ENCODE measurements at regions not wholly inside any gene's neighbourhood (a gene's known extent, or its start where the extent isn't known, plus 50 kb on each side); places are given as distances from the start of the nearest gene placed in this dataset.
A peak's percentile ranks its signal among the peaks of the same experiment; 100 is the strongest.
"Not testable (repeated sequence)": the region's sequence is repeated elsewhere in the genome, so short reads cannot be mapped to it uniquely, and the experiment has no call there.

DNA sequence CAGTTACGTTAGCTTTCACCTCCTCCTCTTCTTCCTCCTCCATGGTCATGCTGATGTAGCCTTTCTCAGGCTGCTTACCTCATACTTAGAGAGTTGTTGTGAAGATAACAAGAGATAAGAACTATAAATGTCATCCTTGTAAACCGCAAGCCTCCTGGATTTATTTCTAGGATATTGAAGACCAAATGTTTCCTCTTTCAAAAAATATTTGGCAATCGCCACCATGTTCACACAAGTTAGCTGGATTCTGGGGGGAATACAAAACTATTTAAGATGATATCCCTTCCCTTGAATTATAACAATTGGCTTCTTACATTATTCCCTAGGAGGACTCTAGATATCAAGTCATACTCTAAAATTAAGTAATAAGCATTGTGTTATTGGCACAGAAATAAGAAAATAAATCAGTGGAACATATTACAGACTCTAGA, 99.8 kb upstream of the PLEKHG1 start:
- TF ChIP-seq, protein P1, sequence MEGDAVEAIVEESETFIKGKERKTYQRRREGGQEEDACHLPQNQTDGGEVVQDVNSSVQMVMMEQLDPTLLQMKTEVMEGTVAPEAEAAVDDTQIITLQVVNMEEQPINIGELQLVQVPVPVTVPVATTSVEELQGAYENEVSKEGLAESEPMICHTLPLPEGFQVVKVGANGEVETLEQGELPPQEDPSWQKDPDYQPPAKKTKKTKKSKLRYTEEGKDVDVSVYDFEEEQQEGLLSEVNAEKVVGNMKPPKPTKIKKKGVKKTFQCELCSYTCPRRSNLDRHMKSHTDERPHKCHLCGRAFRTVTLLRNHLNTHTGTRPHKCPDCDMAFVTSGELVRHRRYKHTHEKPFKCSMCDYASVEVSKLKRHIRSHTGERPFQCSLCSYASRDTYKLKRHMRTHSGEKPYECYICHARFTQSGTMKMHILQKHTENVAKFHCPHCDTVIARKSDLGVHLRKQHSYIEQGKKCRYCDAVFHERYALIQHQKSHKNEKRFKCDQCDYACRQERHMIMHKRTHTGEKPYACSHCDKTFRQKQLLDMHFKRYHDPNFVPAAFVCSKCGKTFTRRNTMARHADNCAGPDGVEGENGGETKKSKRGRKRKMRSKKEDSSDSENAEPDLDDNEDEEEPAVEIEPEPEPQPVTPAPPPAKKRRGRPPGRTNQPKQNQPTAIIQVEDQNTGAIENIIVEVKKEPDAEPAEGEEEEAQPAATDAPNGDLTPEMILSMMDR (IDR thresholded peaks at IDR 0.05; ENCODE audit: insufficient read depth, low read length, severe bottlenecking) = no peak
- FAIRE-seq = no peak
- DNase-seq (ENCODE audit: low read depth) = no peak
- no peaks in the 10 kb centered on the region for H3K27me3 ChIP-seq (ENCODE audit: control insufficient read depth, insufficient read depth, low read length)
- H3K4me3 ChIP-seq (ENCODE audit: low read depth, low read length) = no peak overlapping the region
- no peaks in the 10 kb centered on the region for H3K36me3 ChIP-seq (ENCODE audit: control insufficient read depth, insufficient read depth, low read length)

DNA sequence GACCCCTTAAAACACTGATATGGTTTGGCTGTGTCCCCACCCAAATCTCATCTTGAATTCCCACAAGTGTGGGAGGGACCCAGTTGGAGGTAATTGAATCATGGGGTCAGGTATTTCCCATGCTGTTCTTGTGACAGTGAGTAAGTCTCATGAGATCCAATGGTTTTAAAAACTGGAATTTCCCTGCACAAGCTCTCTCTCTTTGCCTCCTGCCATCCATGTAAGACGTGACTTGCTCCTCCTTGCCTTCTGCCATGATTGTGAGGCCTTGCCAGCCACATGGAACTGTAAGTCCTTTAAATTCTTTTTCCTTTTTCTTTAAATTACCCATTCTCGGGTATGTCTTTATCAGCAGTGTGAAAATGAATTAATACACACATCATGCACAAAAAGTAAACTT, 99.1 kb upstream of the PLEKHG1 start:
- not testable (repeated sequence) for H3K36me3 ChIP-seq (ENCODE audit: control insufficient read depth, insufficient read depth, low read length); H3K4me3 ChIP-seq (ENCODE audit: low read depth, low read length); DNase-seq (ENCODE audit: low read depth); H3K27me3 ChIP-seq (ENCODE audit: control insufficient read depth, insufficient read depth, low read length); FAIRE-seq

GRCh38 chr6:150503041-150503440, 96.6 kb upstream of the PLEKHG1 start:
- DNase-seq (ENCODE audit: low read depth) (no peak), FAIRE-seq (no peak)
- Histone ChIP-seq H3K36me3 (ENCODE audit: control insufficient read depth, insufficient read depth, low read length) (no peaks in the 10 kb centered on the region), H3K27me3 (ENCODE audit: control insufficient read depth, insufficient read depth, low read length) (no peaks in the 10 kb centered on the region), H3K4me3 (ENCODE audit: low read depth, low read length) (no peak overlapping the region)
- TF ChIP-seq, protein P1 (IDR thresholded peaks at IDR 0.05; ENCODE audit: insufficient read depth, low read length, severe bottlenecking) = no peak

- FAIRE-seq = no peak
- Histone ChIP-seq H3K4me3 (ENCODE audit: low read depth, low read length) (no peak overlapping the region), H3K36me3 (ENCODE audit: control insufficient read depth, insufficient read depth, low read length) (no peaks in the 10 kb centered on the region), H3K27me3 (ENCODE audit: control insufficient read depth, insufficient read depth, low read length) (no peaks in the 10 kb centered on the region)
- TF ChIP-seq, protein P1 (IDR thresholded peaks at IDR 0.05; ENCODE audit: insufficient read depth, low read length, severe bottlenecking) = no peak
- DNase-seq (ENCODE audit: low read depth) = no peak
These were observed 95.9 kb upstream of the PLEKHG1 start for GRCh38 chr6:150503586-150504339.

GRCh38 chr6:150507361-150507760, 92.3 kb upstream of the PLEKHG1 start:
- not testable (repeated sequence) for FAIRE-seq; DNase-seq (ENCODE audit: low read depth); H3K4me3 ChIP-seq (ENCODE audit: low read depth, low read length); H3K36me3 ChIP-seq (ENCODE audit: control insufficient read depth, insufficient read depth, low read length); H3K27me3 ChIP-seq (ENCODE audit: control insufficient read depth, insufficient read depth, low read length)

DNA sequence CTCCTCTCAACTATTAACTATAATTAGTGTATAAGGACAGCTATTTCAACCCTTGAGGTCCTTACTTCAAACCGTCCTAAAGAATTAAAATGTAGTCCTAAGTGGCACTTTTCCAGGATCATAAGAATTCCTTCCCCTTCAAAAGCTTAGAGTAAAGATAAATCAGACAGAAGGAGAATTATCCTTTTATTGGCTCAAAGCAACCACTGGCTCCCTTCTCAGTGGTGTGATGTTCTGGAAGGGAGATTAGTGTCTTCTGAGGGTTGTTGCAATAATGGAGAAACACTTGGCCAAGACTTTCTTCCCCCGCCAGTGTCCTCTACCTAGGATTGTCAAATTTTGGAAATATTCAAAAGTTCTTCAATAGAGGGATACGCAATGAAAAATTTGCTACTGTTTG, 89.1 kb upstream of the PLEKHG1 start:
- H3K27me3 ChIP-seq (ENCODE audit: control insufficient read depth, insufficient read depth, low read length) = no peaks in the 10 kb centered on the region
- no peaks in the 10 kb centered on the region for H3K36me3 ChIP-seq (ENCODE audit: control insufficient read depth, insufficient read depth, low read length)
- FAIRE-seq (no peak), DNase-seq (ENCODE audit: low read depth) (no peak)
- TF ChIP-seq, protein P1 (IDR thresholded peaks at IDR 0.05; ENCODE audit: insufficient read depth, low read length, severe bottlenecking) = no peak
- H3K4me3 ChIP-seq (ENCODE audit: low read depth, low read length) = no peak overlapping the region

DNA sequence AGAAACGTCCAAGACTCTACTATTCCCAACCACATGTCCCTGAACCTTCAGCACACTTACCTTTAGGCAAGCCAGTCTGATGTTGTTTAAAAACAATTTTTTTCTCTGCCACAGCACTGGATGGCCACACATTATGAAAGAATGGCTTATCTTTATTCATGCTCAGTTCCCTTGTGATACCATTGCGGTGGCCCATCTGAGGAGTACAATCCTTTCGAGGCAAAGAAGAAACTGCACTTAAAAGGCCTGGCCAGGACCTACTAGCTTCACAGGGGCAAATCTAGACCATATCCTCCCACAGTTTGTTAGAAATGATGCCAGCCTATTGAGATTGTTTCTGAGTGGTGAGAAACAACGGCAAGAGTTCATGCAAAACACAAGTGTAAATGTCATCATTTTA, 88.4 kb upstream of the PLEKHG1 start:
- no peak overlapping the region for H3K4me3 ChIP-seq (ENCODE audit: low read depth, low read length)
- H3K36me3 ChIP-seq (ENCODE audit: control insufficient read depth, insufficient read depth, low read length) = no peaks in the 10 kb centered on the region
- TF ChIP-seq, protein P1 (IDR thresholded peaks at IDR 0.05; ENCODE audit: insufficient read depth, low read length, severe bottlenecking) = no peak
- DNase-seq (ENCODE audit: low read depth) (no peak), FAIRE-seq (peak; percentile 76)
- no peaks in the 10 kb centered on the region for H3K27me3 ChIP-seq (ENCODE audit: control insufficient read depth, insufficient read depth, low read length)
